ENCODE measurements at regions not wholly inside any gene's neighbourhood (a gene's known extent, or its start where the extent isn't known, plus 50 kb on each side); places are given as distances from the start of the nearest gene placed in this dataset.

DNA sequence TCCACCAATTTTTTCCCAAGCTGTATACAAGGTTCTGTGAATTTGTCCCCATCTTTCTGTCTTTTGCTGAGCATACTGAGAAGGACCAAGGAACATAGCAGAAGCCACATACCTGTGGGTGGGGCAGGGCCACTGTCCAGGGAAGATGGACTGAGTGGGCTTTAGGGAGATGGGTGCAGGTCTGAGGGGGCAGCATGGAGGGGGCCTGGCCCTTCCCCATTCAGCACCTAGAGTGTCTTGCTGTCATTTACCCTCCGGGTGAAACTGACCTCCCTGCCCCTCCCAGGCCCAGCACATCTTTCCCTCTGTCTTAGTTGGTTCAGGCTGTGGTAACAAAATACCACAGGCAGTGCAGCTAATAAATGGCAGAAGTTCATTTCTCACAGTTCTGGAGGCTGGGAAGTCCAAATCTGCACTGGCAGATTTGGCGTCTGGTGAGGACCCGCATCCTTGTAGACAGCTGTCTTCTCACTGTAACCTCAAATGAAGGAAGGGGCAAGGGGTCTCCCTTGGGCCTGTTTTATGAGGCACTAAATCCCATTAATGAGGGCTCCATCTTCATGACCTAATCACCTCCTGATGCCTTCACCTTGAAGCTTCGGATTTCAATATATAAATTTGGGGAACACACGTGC lies 180.0 kb upstream of the SMAD3 start:
- in situ Hi-C loops (cut with MboI) (no loop called here), intact Hi-C loops (cut with micrococcal nuclease; ENCODE audit: unreplicated experiment) (no loop called here)
- H4K20me1 ChIP-seq (ENCODE audit: control insufficient read depth, insufficient read depth) = no peaks in the 10 kb centered on the region
- no peak for FAIRE-seq
- H3K4me2 ChIP-seq (ENCODE audit: control insufficient read depth, insufficient read depth) = no peak overlapping the region
- no peaks in the 10 kb centered on the region for H3K9me3 ChIP-seq (replicated peaks; ENCODE audit: control insufficient read depth, insufficient read depth, low read length)
- H3K27me3 ChIP-seq (replicated peaks in 1 of 2; ENCODE audit: control insufficient read depth in 2 of 2, insufficient read depth in 2 of 2, low read length in 1 of 2) = peaks cover 0 to 4% of the 10 kb centered on the region in 2 experiments; a peak in 3 of 4 replicates
- no peak for ATAC-seq
- H3K36me3 ChIP-seq (ENCODE audit: control insufficient read depth in 2 of 2, insufficient read depth in 2 of 2, low read length in 1 of 2) = no peaks in the 10 kb centered on the region
- ChIA-PET SMC1A (ENCODE audit: uncharacterized antibody, unreplicated experiment) (no interaction called here), POLR2A (no interaction called here), RAD21 (ENCODE audit: unreplicated experiment) (no interaction called here), CTCF (interaction anchor here (1.7 kb wide), 1 partner anchor 18 kb away, joined by 5 read pairs; no protein-coding TSS in a partner anchor)
- no peaks in the 10 kb centered on the region for H3K4me1 ChIP-seq (ENCODE audit: control insufficient read depth, insufficient read depth, low read length)
- TF ChIP-seq ZBED1 (IDR thresholded peaks at IDR 0.05; ENCODE audit: borderline replicate concordance) = no peak
- no peak for TF ChIP-seq NR2F1 (conservative IDR thresholded peaks at IDR 0.05)
- TF ChIP-seq RAD21 (IDR thresholded peaks at IDR 0.05; ENCODE audit: insufficient read depth, low read depth, low read length) = no peak
- TF ChIP-seq POU2F2 (IDR thresholded peaks at IDR 0.05; ENCODE audit: borderline replicate concordance, low read depth, low read length) = no peak
- TF ChIP-seq MXI1 (IDR thresholded peaks at IDR 0.05; ENCODE audit: low read depth, low read length) = no peak
- TF ChIP-seq, protein P1, sequence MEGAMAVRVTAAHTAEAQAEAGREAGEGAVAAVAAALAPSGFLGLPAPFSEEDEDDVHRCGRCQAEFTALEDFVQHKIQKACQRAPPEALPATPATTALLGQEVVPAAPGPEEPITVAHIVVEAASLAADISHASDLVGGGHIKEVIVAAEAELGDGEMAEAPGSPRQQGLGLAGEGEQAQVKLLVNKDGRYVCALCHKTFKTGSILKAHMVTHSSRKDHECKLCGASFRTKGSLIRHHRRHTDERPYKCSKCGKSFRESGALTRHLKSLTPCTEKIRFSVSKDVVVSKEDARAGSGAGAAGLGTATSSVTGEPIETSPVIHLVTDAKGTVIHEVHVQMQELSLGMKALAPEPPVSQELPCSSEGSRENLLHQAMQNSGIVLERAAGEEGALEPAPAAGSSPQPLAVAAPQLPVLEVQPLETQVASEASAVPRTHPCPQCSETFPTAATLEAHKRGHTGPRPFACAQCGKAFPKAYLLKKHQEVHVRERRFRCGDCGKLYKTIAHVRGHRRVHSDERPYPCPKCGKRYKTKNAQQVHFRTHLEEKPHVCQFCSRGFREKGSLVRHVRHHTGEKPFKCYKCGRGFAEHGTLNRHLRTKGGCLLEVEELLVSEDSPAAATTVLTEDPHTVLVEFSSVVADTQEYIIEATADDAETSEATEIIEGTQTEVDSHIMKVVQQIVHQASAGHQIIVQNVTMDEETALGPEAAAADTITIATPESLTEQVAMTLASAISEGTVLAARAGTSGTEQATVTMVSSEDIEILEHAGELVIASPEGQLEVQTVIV (IDR thresholded peaks at IDR 0.05; ENCODE audit: borderline replicate concordance, partially characterized antibody) = no peak
- H3K4me3 ChIP-seq = no peak overlapping the region
- WGBS (ENCODE audit: insufficient coverage, insufficient replicate concordance, low lambda C conversion rate, missing lambda C conversion rate) = 49% methylated on average over 5 of the region's 5 CpGs
- H3K27ac ChIP-seq (ENCODE audit: control insufficient read depth, insufficient read depth) = no peak overlapping the region
- no TSS peak for BruUV-seq (replicated peaks)
- H3K79me2 ChIP-seq (ENCODE audit: control insufficient read depth, insufficient read depth, low read length) = no peaks in the 10 kb centered on the region
- H2AFZ ChIP-seq (ENCODE audit: control insufficient read depth, low read depth, low read length) = no peak overlapping the region
- no peak for DNase-seq (ENCODE audit: low read depth, low spot score)
- no peak overlapping the region for H3K9ac ChIP-seq (ENCODE audit: control insufficient read depth, insufficient read depth, low read length)
